ENCODE measurements at regions not wholly inside any gene's neighbourhood (a gene's known extent, or its start where the extent isn't known, plus 50 kb on each side); places are given as distances from the start of the nearest gene placed in this dataset.

GRCh38 chr5:159833088-159833487 lies 83.2 kb upstream of the ADRA1B start:
- TF ChIP-seq CTCF (IDR thresholded peaks at IDR 0.05) = no peak

- no peak for TF ChIP-seq CTCF (IDR thresholded peaks at IDR 0.05)
Measured at GRCh38 chr5:159833846-159834245, 82.4 kb upstream of the ADRA1B start.

GRCh38 chr5:159835548-159835947 lies 80.7 kb upstream of the ADRA1B start:
- TF ChIP-seq CTCF (IDR thresholded peaks at IDR 0.05) = no peak

- TF ChIP-seq CTCF (IDR thresholded peaks at IDR 0.05) = no peak
Measured at GRCh38 chr5:159836691-159837090, 79.6 kb upstream of the ADRA1B start.

DNA sequence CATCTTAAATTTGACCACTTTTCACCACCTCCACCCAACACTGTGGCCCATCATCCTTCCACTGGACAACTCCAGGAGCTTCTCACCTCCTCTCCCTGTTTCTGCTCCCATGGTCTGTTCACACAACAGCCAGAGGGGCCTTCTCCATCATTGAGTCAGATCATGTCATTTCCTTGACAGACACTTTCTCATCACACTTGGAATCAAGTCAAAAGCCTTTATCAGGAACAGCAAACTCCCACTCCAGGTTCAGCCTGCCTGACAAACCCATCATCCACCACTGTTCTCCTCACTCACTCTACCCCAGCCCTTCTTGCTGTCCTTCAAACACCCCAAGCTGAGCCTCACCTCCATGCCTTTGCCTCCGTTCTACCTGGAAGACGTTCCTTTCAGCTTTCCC lies 78.4 kb upstream of the ADRA1B start:
- no peak for TF ChIP-seq CTCF (IDR thresholded peaks at IDR 0.05)

- no peak for TF ChIP-seq CTCF (IDR thresholded peaks at IDR 0.05)
Measured at GRCh38 chr5:159838551-159839222, 77.6 kb upstream of the ADRA1B start.

DNA sequence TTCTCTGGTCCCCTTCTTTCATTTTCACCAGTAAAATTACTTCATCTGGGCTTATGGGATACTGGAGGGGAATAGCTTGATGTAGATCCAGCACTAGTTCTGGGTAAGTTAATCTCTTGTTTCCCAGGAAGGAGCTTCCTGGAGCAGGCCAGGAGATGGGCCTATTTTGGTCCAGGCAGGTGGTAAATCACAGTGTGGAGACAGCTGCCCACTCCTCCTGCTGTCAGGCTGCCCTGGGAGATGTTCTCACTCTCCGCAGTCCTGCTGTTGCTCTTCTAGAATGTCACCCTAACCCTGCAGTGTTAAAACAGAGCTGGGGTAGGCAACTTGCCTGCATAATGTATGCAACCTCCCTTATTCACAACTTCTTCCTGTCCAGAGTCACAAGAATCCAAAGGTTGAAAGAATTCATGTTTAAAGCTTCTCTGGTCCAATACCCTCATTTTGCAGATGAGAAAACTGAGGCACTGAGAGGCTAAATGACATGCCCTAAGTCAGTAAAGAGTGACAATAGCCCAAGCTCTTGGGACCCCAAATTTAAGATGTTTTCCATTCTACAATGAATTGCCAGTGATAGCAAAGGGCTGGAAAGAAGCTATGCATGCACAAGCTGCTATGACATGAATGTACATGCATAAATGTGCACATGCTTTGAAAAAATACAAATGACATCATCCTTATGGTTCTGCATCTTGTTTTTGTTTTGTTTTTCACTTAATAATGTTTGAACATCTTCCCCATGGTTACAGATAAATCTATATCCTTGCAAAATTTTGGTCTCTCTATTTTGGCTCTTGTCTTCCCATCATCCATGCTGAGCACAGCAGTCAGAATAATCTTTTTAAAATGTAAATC lies 71.8 kb upstream of the ADRA1B start:
- TF ChIP-seq CTCF (IDR thresholded peaks at IDR 0.05) = no peak

All from LNCAP (cell line).